GM13976 (cell line): ENCODE measurements at regions not wholly inside any gene's neighbourhood (a gene's known extent, or its start where the extent isn't known, plus 50 kb on each side); places are given as distances from the start of the nearest gene placed in this dataset.

Source experiments
- DNase-seq: peaks from one replicate; pipeline ENCODE4 v3.0.0; 2012; ENCODE audit warnings: low spot score
- CTCF ChIP-seq: IDR thresholded peaks from 2 replicates; pipeline ENCODE4 v1.5.1; 2012; ENCODE audit warnings: borderline replicate concordance, mild to moderate bottlenecking; ENCODE audit not compliant: insufficient read depth; ENCODE audit errors: extremely low read depth, missing control alignments, control extremely low read depth
- in situ Hi-C: fragments of 300-500 bp; cut with MboI; formaldehyde crosslinking; loops from one replicate; pipeline ENCODE4 v1.12.0; 2022; ENCODE audit warnings: low sequenced_read_pairs, mixed read lengths, inconsistent platforms; ENCODE audit not compliant: unreplicated experiment

GRCh38 chr5:176741561-176742211 is 68.7 kb upstream of the UNC5A start:
- TF ChIP-seq CTCF, result no peak
- peak; percentile 17 for DNase-seq
- in situ Hi-C loops, result no loop called here

GRCh38 chr5:176742246-176743105 is 67.9 kb upstream of the UNC5A start:
- peak; percentile 15 for DNase-seq
- no peak for TF ChIP-seq CTCF
- in situ Hi-C loops, result no loop called here

- in situ Hi-C loops, result no loop called here
- TF ChIP-seq CTCF, result no peak
- DNase-seq, result peak; percentile 29
Measured at GRCh38 chr5:176743136-176743861, 67.1 kb upstream of the UNC5A start.

GRCh38 chr5:176743868-176744583 is 66.3 kb upstream of the UNC5A start:
- DNase-seq, result peak; percentile 26
- in situ Hi-C loops, result no loop called here
- TF ChIP-seq CTCF, result no peak

- in situ Hi-C loops, result no loop called here
- no peak for TF ChIP-seq CTCF
- DNase-seq, result peak; percentile 40
Measured at GRCh38 chr5:176744584-176744965, 65.8 kb upstream of the UNC5A start.

GRCh38 chr5:176747670-176748072 is 62.7 kb upstream of the UNC5A start:
- no peak for TF ChIP-seq CTCF
- in situ Hi-C loops, result no loop called here
- peak; percentile 28 for DNase-seq
